Caco-2 (cell line): ENCODE measurements at regions not wholly inside any gene's neighbourhood (a gene's known extent, or its start where the extent isn't known, plus 50 kb on each side); places are given as distances from the start of the nearest gene placed in this dataset.

Experiments
- BruUV-seq: library from RNA; stranded (reverse); fragments of 400-500 nt; replicated peaks from 2 replicates; lab custom pipeline; 2021; lab: Mats Ljungman, UMichigan
- CTCF ChIA-PET: fragments of 300-600 bp; sonication (Branson Sonifier 250); formaldehyde crosslinking; loops from one replicate; lab custom pipeline; 2022; ENCODE audit warnings: antibody characterized with exemption; lab: Charles Lee
- POLR2A ChIA-PET: fragments of 300-600 bp; sonication (Branson Sonifier 250); formaldehyde crosslinking; loops from one replicate; lab custom pipeline; 2022; ENCODE audit warnings: antibody characterized with exemption; lab: Charles Lee
- DNase-seq, 2 experiments: peaks; one replicate each; pipeline versions ENCODE4 v3.0.0 to v3.0.0-alpha.2; 2020 to 2022
- H3K27me3 ChIP-seq: replicated peaks from 2 replicates; pipeline ENCODE4 v1.6.0; 2011; ENCODE audit warnings: low read length; ENCODE audit not compliant: control insufficient read depth, insufficient read depth
- H3K36me3 ChIP-seq: 2 replicates; pipeline ENCODE4 v1.5.1; 2011; ENCODE audit warnings: low read length; ENCODE audit not compliant: control insufficient read depth, insufficient read depth
- H3K4me1 ChIP-seq: fragments of 250-450 bp; sonication (Bioruptor Pico); 2 replicates; pipeline ENCODE4 v1.5.1; 2020; ENCODE audit warnings: mild to moderate bottlenecking
- H3K4me3 ChIP-seq: 2 replicates; pipeline ENCODE4 v1.5.1; 2011; ENCODE audit warnings: low read depth, mild to moderate bottlenecking, control low read depth, low read length
- H3K9me3 ChIP-seq: fragments of 250-450 bp; sonication (Bioruptor Pico); 2 replicates; pipeline ENCODE4 v1.5.1; 2020; ENCODE audit warnings: mild to moderate bottlenecking, moderate library complexity
- H3K27ac Mint-ChIP-seq: one replicate; pipeline ENCODE4 v1.8.0; 2022; ENCODE audit warnings: mixed read lengths; ENCODE audit not compliant: unreplicated experiment
- H3K27me3 Mint-ChIP-seq: one replicate; pipeline ENCODE4 v1.8.0; 2022; ENCODE audit warnings: mixed read lengths; ENCODE audit not compliant: insufficient read depth, unreplicated experiment
- H3K36me3 Mint-ChIP-seq: one replicate; pipeline ENCODE4 v1.8.0; 2022; ENCODE audit warnings: mild to moderate bottlenecking, mixed read lengths; ENCODE audit not compliant: insufficient read depth, unreplicated experiment
- H3K4me1 Mint-ChIP-seq: one replicate; pipeline ENCODE4 v1.8.0; 2022; ENCODE audit warnings: low read depth, mixed read lengths; ENCODE audit not compliant: unreplicated experiment
- H3K4me3 Mint-ChIP-seq: one replicate; pipeline ENCODE4 v1.8.0; 2022; ENCODE audit warnings: mild to moderate bottlenecking, moderate library complexity, mixed read lengths; ENCODE audit not compliant: unreplicated experiment
- H3K9me3 Mint-ChIP-seq: one replicate; pipeline ENCODE4 v1.8.0; 2022; ENCODE audit warnings: mixed read lengths; ENCODE audit not compliant: unreplicated experiment
- intact Hi-C: fragments of 100-400 bp; cut with micrococcal nuclease; formaldehyde crosslinking; loops from one replicate; pipeline ENCODE4 v1.10.0; 2022; ENCODE audit not compliant: unreplicated experiment
- TF ChIP-seq, protein P1 (sequence below), 2 experiments: fragments of 200-600 bp in 1 of 2; IDR thresholded peaks; 1 replicate in 1 of 2; 2 replicates in 1 of 2; pipeline versions ENCODE4 v1.5.1 to v1.8.0; 2011 to 2022; ENCODE audit warnings: antibody characterized with exemption in 1 of 2, control low read depth in 1 of 2, inconsistent platforms in 1 of 2, low read depth in 1 of 2, low read length in 1 of 2, mild to moderate bottlenecking in 1 of 2, moderate library complexity in 1 of 2; ENCODE audit not compliant: insufficient read depth in 1 of 2, severe bottlenecking in 1 of 2, unreplicated experiment in 1 of 2

DNA sequence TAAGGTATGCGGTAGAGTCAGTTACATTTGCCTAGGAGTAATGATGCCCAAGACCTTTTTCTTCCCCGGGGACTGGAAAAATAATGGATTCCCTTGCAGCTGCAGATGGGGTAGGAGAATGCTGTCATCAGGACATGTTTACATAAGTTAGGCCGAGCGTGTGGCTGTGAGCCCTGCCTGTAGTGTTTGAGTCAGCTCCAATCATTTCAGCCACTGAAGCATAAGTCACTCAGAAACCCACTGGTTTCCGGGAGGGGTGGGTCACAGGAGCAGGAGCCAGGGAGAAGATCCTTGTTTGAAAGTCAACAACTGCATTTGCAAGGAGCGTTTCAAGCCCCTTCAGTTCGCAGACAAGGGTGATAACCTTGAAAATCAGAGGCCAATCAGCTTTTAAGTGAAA lies 562.3 kb downstream of the MCTP2 start:
- Histone ChIP-seq H3K27me3 (no peaks in the 10 kb centered on the region), H3K4me1 (no peaks in the 10 kb centered on the region), H3K36me3 (no peaks in the 10 kb centered on the region), H3K4me3 (no peak overlapping the region), H3K9me3 (peaks cover 5% of the 10 kb centered on the region; the same call in 1 of the 2 replicates)
- Mint-ChIP-seq H3K36me3 (no peaks in the 10 kb centered on the region), H3K27me3 (no peaks in the 10 kb centered on the region), H3K4me1 (no peaks in the 10 kb centered on the region), H3K9me3 (no peaks in the 10 kb centered on the region), H3K27ac (no peak overlapping the region), H3K4me3 (no peak overlapping the region)
- DNase-seq = no peak
- intact Hi-C loops = no loop called here
- no TSS peak for BruUV-seq
- CTCF ChIA-PET = no interaction called here
- TF ChIP-seq, protein P1, sequence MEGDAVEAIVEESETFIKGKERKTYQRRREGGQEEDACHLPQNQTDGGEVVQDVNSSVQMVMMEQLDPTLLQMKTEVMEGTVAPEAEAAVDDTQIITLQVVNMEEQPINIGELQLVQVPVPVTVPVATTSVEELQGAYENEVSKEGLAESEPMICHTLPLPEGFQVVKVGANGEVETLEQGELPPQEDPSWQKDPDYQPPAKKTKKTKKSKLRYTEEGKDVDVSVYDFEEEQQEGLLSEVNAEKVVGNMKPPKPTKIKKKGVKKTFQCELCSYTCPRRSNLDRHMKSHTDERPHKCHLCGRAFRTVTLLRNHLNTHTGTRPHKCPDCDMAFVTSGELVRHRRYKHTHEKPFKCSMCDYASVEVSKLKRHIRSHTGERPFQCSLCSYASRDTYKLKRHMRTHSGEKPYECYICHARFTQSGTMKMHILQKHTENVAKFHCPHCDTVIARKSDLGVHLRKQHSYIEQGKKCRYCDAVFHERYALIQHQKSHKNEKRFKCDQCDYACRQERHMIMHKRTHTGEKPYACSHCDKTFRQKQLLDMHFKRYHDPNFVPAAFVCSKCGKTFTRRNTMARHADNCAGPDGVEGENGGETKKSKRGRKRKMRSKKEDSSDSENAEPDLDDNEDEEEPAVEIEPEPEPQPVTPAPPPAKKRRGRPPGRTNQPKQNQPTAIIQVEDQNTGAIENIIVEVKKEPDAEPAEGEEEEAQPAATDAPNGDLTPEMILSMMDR (IDR thresholded peaks at IDR 0.05; ENCODE audit: insufficient read depth in 1 of 2, low read depth in 1 of 2, low read length in 1 of 2, severe bottlenecking in 1 of 2, unreplicated experiment in 1 of 2) = no peak
- POLR2A ChIA-PET = interaction anchor here (0.6 kb wide), 1 partner anchor 1811 kb away, joined by 3 read pairs; no protein-coding TSS in a partner anchor

DNA sequence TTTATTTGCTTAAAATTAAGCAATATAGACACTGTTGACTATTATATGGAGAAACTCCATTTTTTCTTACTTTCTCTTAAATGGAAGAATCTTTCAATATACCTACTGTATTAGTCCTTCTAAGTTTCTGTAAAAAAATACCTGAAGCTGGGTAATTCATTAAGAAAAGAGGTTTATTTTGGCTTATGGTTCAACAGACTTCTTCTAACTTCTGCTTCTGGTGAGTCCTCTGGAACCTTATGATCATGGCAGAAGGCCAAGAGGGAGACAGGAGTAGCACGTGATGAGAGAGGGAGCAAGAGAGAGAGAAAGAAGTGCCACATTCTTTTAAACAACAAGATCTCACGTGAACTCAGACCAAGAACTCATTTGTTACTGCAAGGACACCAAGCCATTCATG lies 573.3 kb downstream of the MCTP2 start:
- TF ChIP-seq, protein P1 (IDR thresholded peaks at IDR 0.05; ENCODE audit: insufficient read depth in 1 of 2, low read depth in 1 of 2, low read length in 1 of 2, severe bottlenecking in 1 of 2, unreplicated experiment in 1 of 2) = no peak
- H3K27ac Mint-ChIP-seq = no peak overlapping the region
- no TSS peak for BruUV-seq
- H3K4me1 Mint-ChIP-seq = no peaks in the 10 kb centered on the region
- peaks cover 2% of the 10 kb centered on the region for H3K27me3 Mint-ChIP-seq
- no peak for DNase-seq
- H3K9me3 ChIP-seq = 0 out of 2 replicates have a peak, but pooled peaks cover 3% of the 10 kb centered on the region
- no peaks in the 10 kb centered on the region for H3K36me3 Mint-ChIP-seq
- no peaks in the 10 kb centered on the region for H3K36me3 ChIP-seq
- intact Hi-C loops = no loop called here
- no peak overlapping the region for H3K4me3 Mint-ChIP-seq
- peaks cover 20% of the 10 kb centered on the region for H3K9me3 Mint-ChIP-seq
- no peaks in the 10 kb centered on the region for H3K4me1 ChIP-seq
- no peak overlapping the region for H3K4me3 ChIP-seq
- ChIA-PET CTCF (no interaction called here), POLR2A (no interaction called here)
- no peaks in the 10 kb centered on the region for H3K27me3 ChIP-seq

DNA sequence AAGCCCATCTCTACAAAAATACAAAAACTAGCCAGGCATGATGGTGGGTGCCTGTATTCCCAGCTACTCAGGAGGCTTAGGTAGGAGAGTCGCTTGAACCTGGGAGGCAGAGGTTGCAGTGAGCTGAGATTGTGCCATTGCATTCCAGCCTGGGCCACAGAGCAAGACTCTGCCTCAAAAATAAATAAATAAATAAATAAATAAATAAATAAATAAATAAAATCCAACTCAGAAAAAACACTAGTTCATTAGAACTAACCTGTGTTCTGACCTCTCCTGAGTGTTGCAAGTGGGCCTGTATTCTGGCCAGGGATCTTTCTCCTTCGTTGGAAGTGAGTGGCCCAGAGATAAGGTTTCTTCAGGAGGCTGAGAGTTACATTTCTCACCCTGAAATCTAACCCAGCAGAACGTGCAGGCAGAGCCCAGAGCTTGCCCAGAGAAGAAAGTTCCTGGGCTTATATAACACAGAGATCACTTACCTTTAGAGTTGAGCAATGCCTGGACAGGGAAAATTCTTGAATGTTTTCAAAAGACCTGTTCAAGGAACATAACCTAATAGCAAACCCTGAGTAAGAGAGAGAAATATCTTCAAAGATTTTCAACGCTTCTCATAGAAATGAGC lies 583.9 kb downstream of the MCTP2 start:
- H3K36me3 ChIP-seq = no peaks in the 10 kb centered on the region
- Mint-ChIP-seq H3K9me3 (no peaks in the 10 kb centered on the region), H3K27me3 (no peaks in the 10 kb centered on the region), H3K27ac (no peak overlapping the region), H3K4me1 (no peaks in the 10 kb centered on the region), H3K36me3 (no peaks in the 10 kb centered on the region), H3K4me3 (no peak overlapping the region)
- TF ChIP-seq, protein P1 (IDR thresholded peaks at IDR 0.05; ENCODE audit: insufficient read depth in 1 of 2, low read depth in 1 of 2, low read length in 1 of 2, severe bottlenecking in 1 of 2, unreplicated experiment in 1 of 2) = no peak
- H3K4me1 ChIP-seq = no peaks in the 10 kb centered on the region
- no peaks in the 10 kb centered on the region for H3K27me3 ChIP-seq
- H3K9me3 ChIP-seq = no peaks in the 10 kb centered on the region
- CTCF ChIA-PET = no interaction called here
- BruUV-seq = no TSS peak
- H3K4me3 ChIP-seq = no peak overlapping the region
- DNase-seq = no peak
- POLR2A ChIA-PET = no interaction called here
- intact Hi-C loops = no loop called here
